H1 (cell line): ENCODE measurements at regions not wholly inside any gene's neighbourhood (a gene's known extent, or its start where the extent isn't known, plus 50 kb on each side); places are given as distances from the start of the nearest gene placed in this dataset.

ENCODE experiments used
- CTCF ChIA-PET: fragments of 300-600 bp; sonication (Branson Sonifier 250); formaldehyde crosslinking; loops from one replicate; lab custom pipeline; 2021; ENCODE audit not compliant: partially characterized antibody; lab: Charles Lee
- POLR2A ChIA-PET: fragments of 300-600 bp; sonication (Branson Sonifier 250); formaldehyde crosslinking; loops from one replicate; lab custom pipeline; 2021; ENCODE audit warnings: inconsistent platforms; ENCODE audit not compliant: partially characterized antibody; lab: Charles Lee
- DNase-seq, 2 experiments: peaks; one replicate each; pipeline versions ENCODE4 v3.0.0 to v3.0.0-alpha.2; 2010 to 2022; ENCODE audit warnings: low spot score in 2 of 2, low read depth in 1 of 2, mixed read lengths in 1 of 2
- FAIRE-seq: peaks from 2 replicates; lab custom pipeline; 2011; peaks lifted over from hg19 to GRCh38; lab: Jason Lieb, UNC
- H2AFZ ChIP-seq: 2 replicates; pipeline ENCODE4 v1.8.1; 2012; ENCODE audit warnings: low read length, inconsistent platforms
- H2AK5ac ChIP-seq: 2 replicates; pipeline ENCODE4 v1.6.1; 2013; ENCODE audit warnings: low read depth, low read length
- H2BK120ac ChIP-seq: replicated peaks from 2 replicates; pipeline ENCODE3; 2013; ENCODE audit warnings: low read depth, low read length, inconsistent platforms
- H2BK12ac ChIP-seq: 2 replicates; pipeline ENCODE4 v1.6.1; 2013; ENCODE audit warnings: low read depth, low read length
- H2BK15ac ChIP-seq: 2 replicates; pipeline ENCODE4 v1.6.1; 2013; ENCODE audit warnings: low read length
- H2BK20ac ChIP-seq: 2 replicates; pipeline ENCODE4 v1.6.1; 2013; ENCODE audit warnings: low read length
- H2BK5ac ChIP-seq: 2 replicates; pipeline ENCODE4 v1.6.1; 2013; ENCODE audit warnings: low read depth, low read length
- H3K14ac ChIP-seq: 2 replicates; pipeline ENCODE4 v1.6.1; 2013; ENCODE audit warnings: inconsistent platforms; ENCODE audit not compliant: insufficient read length
- H3K18ac ChIP-seq: 2 replicates; pipeline ENCODE4 v1.6.1; 2013; ENCODE audit warnings: low read length; ENCODE audit errors: extremely low read depth
- H3K23ac ChIP-seq: 2 replicates; pipeline ENCODE4 v1.6.1; 2013; ENCODE audit warnings: inconsistent platforms; ENCODE audit not compliant: insufficient read length
- H3K23me2 ChIP-seq: 2 replicates; pipeline ENCODE4 v1.6.1; 2013; ENCODE audit warnings: low read depth, low read length
- H3K27ac ChIP-seq: 2 replicates; pipeline ENCODE4 v1.6.1; 2011; ENCODE audit warnings: low read depth, low read length, inconsistent platforms
- H3K27me3 ChIP-seq, 4 experiments: replicated peaks in 1 of 4; 1 replicate in 1 of 4; 2 replicates in 3 of 4; pipeline versions ENCODE4 v1.6.1 to v1.8.1; 2011 to 2013; ENCODE audit warnings: low read length in 3 of 4, mild to moderate bottlenecking in 3 of 4, inconsistent platforms in 2 of 4, mixed read lengths in 2 of 4, moderate library complexity in 1 of 4; ENCODE audit not compliant: control insufficient read depth in 3 of 4, insufficient read depth in 3 of 4; ENCODE audit errors: extremely low read depth in 1 of 4
- H3K36me3 ChIP-seq, 4 experiments: 2 replicates each; pipeline versions ENCODE4 v1.6.1 to v1.8.1; 2011 to 2013; ENCODE audit warnings: mild to moderate bottlenecking in 4 of 4, low read length in 3 of 4, moderate library complexity in 2 of 4, control low read depth in 1 of 4, inconsistent platforms in 1 of 4; ENCODE audit not compliant: insufficient read depth in 4 of 4, control insufficient read depth in 2 of 4
- H3K4ac ChIP-seq: replicated peaks from 2 replicates; pipeline ENCODE3; 2013; ENCODE audit warnings: low read length, low read depth, mixed read lengths, inconsistent platforms; ENCODE audit not compliant: insufficient read length
- H3K4me1 ChIP-seq, 4 experiments: replicated peaks in 1 of 4; 1 replicate in 1 of 4; 2 replicates in 3 of 4; pipeline versions ENCODE4 v1.6.1 to v1.8.1; 2011 to 2013; ENCODE audit warnings: low read length in 3 of 4, inconsistent platforms in 2 of 4, mixed read lengths in 1 of 4; ENCODE audit not compliant: insufficient read depth in 4 of 4, control insufficient read depth in 3 of 4
- H3K4me2 ChIP-seq, 2 experiments: 2 replicates each; pipeline versions ENCODE4 v1.6.1 to v1.8.1; 2011 to 2013; ENCODE audit warnings: low read depth in 2 of 2, low read length in 2 of 2, control low read depth in 1 of 2, inconsistent platforms in 1 of 2, mild to moderate bottlenecking in 1 of 2; ENCODE audit not compliant: insufficient read depth in 1 of 2
- H3K4me3 ChIP-seq, 4 experiments: fragments of 200-600, 300-600 bp in 1 of 4; sonication (generic), shearing (Covaris generic), sonication (Bioruptor Twin) in 1 of 4; 2 replicates each; pipeline versions ENCODE4 v1.5.1 to v1.8.1; 2011 to 2016; ENCODE audit warnings: low read length in 4 of 4, low read depth in 3 of 4, control low read depth in 2 of 4, inconsistent platforms in 2 of 4, mild to moderate bottlenecking in 2 of 4, mixed read lengths in 1 of 4, moderate library complexity in 1 of 4; ENCODE audit not compliant: insufficient read depth in 2 of 4; ENCODE audit errors: extremely low read depth in 1 of 4
- H3K56ac ChIP-seq: replicated peaks from 2 replicates; pipeline ENCODE3; 2013; ENCODE audit warnings: low read depth, mild to moderate bottlenecking, mixed read lengths, low read length, inconsistent platforms; ENCODE audit not compliant: insufficient read length
- H3K79me1 ChIP-seq: 2 replicates; pipeline ENCODE4 v1.6.1; 2013; ENCODE audit warnings: low read depth, low read length, control low read depth
- H3K79me2 ChIP-seq, 2 experiments: 2 replicates each; pipeline versions ENCODE4 v1.6.1 to v1.8.1; 2012 to 2013; ENCODE audit warnings: low read length in 2 of 2, mild to moderate bottlenecking in 2 of 2, inconsistent platforms in 1 of 2; ENCODE audit not compliant: insufficient read depth in 2 of 2, control insufficient read depth in 1 of 2
- H3K9ac ChIP-seq, 4 experiments: replicated peaks in 1 of 4; 1 replicate in 1 of 4; 2 replicates in 3 of 4; pipeline versions ENCODE4 v1.6.1 to v1.8.1; 2011 to 2013; ENCODE audit warnings: low read depth in 3 of 4, low read length in 3 of 4, control low read depth in 2 of 4, mild to moderate bottlenecking in 2 of 4, moderate library complexity in 2 of 4, inconsistent platforms in 1 of 4; ENCODE audit errors: extremely low read depth in 1 of 4
- H3K9me3 ChIP-seq, 2 experiments: 2 replicates each; pipeline versions ENCODE4 v1.6.1 to v1.8.1; 2012 to 2013; ENCODE audit warnings: mild to moderate bottlenecking in 2 of 2, moderate library complexity in 2 of 2, control low read depth in 1 of 2, inconsistent platforms in 1 of 2, low read depth in 1 of 2, low read length in 1 of 2, mixed read lengths in 1 of 2; ENCODE audit not compliant: insufficient read depth in 2 of 2
- H4K20me1 ChIP-seq, 2 experiments: replicated peaks in 1 of 2; 2 replicates each; pipeline versions ENCODE3 to v1.8.1; 2011 to 2013; ENCODE audit warnings: inconsistent platforms in 2 of 2, low read length in 2 of 2, mild to moderate bottlenecking in 1 of 2; ENCODE audit not compliant: insufficient read depth in 2 of 2, control insufficient read depth in 1 of 2
- H4K5ac ChIP-seq: 2 replicates; pipeline ENCODE4 v1.6.1; 2013; ENCODE audit warnings: low read length, low read depth, mixed read lengths, inconsistent platforms; ENCODE audit not compliant: insufficient read length
- H4K8ac ChIP-seq: 2 replicates; pipeline ENCODE4 v1.8.0; 2013; ENCODE audit warnings: mild to moderate bottlenecking, moderate library complexity, low read length, inconsistent platforms; ENCODE audit not compliant: insufficient read depth; ENCODE audit errors: extremely low read depth
- H4K91ac ChIP-seq: replicated peaks from 2 replicates; pipeline ENCODE3; 2013; ENCODE audit warnings: low read length, mixed read lengths, inconsistent platforms; ENCODE audit not compliant: insufficient read length
- ATF2 ChIP-seq: IDR thresholded peaks from 2 replicates; pipeline ENCODE4 v1.6.1; 2012; ENCODE audit warnings: low read length, inconsistent platforms
- BACH1 ChIP-seq: IDR thresholded peaks from 2 replicates; pipeline ENCODE4 v1.6.1; 2012; ENCODE audit warnings: low read length, improper control_type of control experiment
- BCL11A ChIP-seq, 2 experiments: IDR thresholded peaks; one replicate each; pipeline ENCODE4 v1.6.1; 2011; ENCODE audit warnings: low read depth in 2 of 2, low read length in 2 of 2, mild to moderate bottlenecking in 2 of 2
- EP300 ChIP-seq, 2 experiments: IDR thresholded peaks; 1 replicate in 1 of 2; 2 replicates in 1 of 2; pipeline ENCODE4 v1.6.1; 2011 to 2012; ENCODE audit warnings: low read depth in 2 of 2, low read length in 2 of 2, mild to moderate bottlenecking in 2 of 2, borderline replicate concordance in 1 of 2, inconsistent platforms in 1 of 2, moderate library complexity in 1 of 2
- EZH2 ChIP-seq: fragments of 200-600 bp; sonication (generic); IDR thresholded peaks from 2 replicates; pipeline ENCODE4 v1.7.1; 2012; ENCODE audit warnings: low read depth, mild to moderate bottlenecking, moderate library complexity, low read length, inconsistent platforms; ENCODE audit not compliant: severe bottlenecking
- FOSL1 ChIP-seq: IDR thresholded peaks from 2 replicates; pipeline ENCODE4 v1.6.1; 2011; ENCODE audit warnings: mild to moderate bottlenecking, low read depth, low read length, moderate library complexity; ENCODE audit not compliant: insufficient read depth
- KDM4A ChIP-seq: IDR thresholded peaks from one replicate; pipeline ENCODE4 v1.7.1; 2012; ENCODE audit warnings: low read depth, mild to moderate bottlenecking, moderate library complexity, low read length, inconsistent platforms; ENCODE audit not compliant: severe bottlenecking
- KDM5A ChIP-seq: fragments of 200-600 bp; IDR thresholded peaks from 2 replicates; pipeline ENCODE4 v1.7.1; 2012; ENCODE audit warnings: mild to moderate bottlenecking, low read length, inconsistent platforms, mixed read lengths
- MAFK ChIP-seq: IDR thresholded peaks from 2 replicates; pipeline ENCODE4 v1.6.1; 2012; ENCODE audit warnings: low read depth, mild to moderate bottlenecking, improper control_type of control experiment, low read length
- RAD21 ChIP-seq, 2 experiments: IDR thresholded peaks in 1 of 2; conservative IDR thresholded peaks in 1 of 2; 2 replicates each; pipeline ENCODE4 v1.6.1; 2011; ENCODE audit warnings: low read depth in 2 of 2, low read length in 2 of 2, improper control_type of control experiment in 1 of 2, inconsistent platforms in 1 of 2, mild to moderate bottlenecking in 1 of 2, moderate library complexity in 1 of 2
- RBBP5 ChIP-seq: IDR thresholded peaks from 2 replicates; pipeline ENCODE4 v1.7.1; 2012; ENCODE audit warnings: low read depth, mild to moderate bottlenecking, inconsistent platforms, low read length, moderate library complexity, borderline replicate concordance
- TAF1 ChIP-seq: IDR thresholded peaks from 2 replicates; pipeline ENCODE4 v1.6.1; 2011; ENCODE audit warnings: mild to moderate bottlenecking, low read depth, low read length
- TCF12 ChIP-seq: IDR thresholded peaks from 2 replicates; pipeline ENCODE4 v1.6.1; 2011; ENCODE audit warnings: low read depth, mild to moderate bottlenecking, low read length
- WGBS, 2 experiments: shearing (Covaris generic) in 1 of 2; methylation state at CpG; one replicate each; pipeline versions ENCODE4 v1.1.6 to v1.1.7; 2013 to 2015; ENCODE audit warnings: low lambda C conversion rate in 2 of 2, mixed read lengths in 2 of 2, inconsistent platforms in 1 of 2, low coverage in 1 of 2, missing lambda C conversion rate in 1 of 2; ENCODE audit not compliant: insufficient replicate concordance in 2 of 2, insufficient coverage in 1 of 2, insufficient read length in 1 of 2; ENCODE audit errors: extremely low coverage in 1 of 2, missing lambda C conversion rate in 1 of 2; 5-methylcytosine and 5-hydroxymethylcytosine counted together

DNA sequence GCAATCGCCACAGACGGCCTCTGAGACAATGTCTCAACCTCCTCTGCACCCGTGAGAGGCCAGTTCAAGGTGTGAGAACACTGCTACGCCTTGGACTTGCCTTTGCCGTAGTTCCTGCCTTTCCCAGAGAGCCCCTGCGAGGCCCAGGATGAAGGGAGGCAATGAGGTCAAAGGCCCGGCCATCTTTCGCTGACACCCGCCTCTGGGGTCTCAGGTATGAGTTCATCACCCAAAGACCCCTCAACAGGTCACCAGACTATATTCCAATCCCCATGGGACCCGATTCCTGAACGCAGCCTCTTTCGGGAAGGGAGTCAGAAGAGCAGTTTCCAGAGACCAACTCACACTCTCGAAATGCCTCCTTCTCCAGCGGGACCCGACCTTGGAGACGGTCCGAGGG, 573.5 kb downstream of the KCNJ18 start:
- Histone ChIP-seq H3K27ac (no peak overlapping the region), H3K9ac (no peak overlapping the region), H3K9me3 (peaks cover 64 to 74% of the 10 kb centered on the region in 2 experiments), H4K91ac (no peak overlapping the region), H3K4ac (no peak overlapping the region), H3K18ac (no peak overlapping the region), H3K27me3 (no peaks in the 10 kb centered on the region), H4K5ac (no peak overlapping the region), H3K14ac (no peak overlapping the region), H2BK120ac (no peak overlapping the region), H4K8ac (no peak overlapping the region), H2BK15ac (no peak overlapping the region), H3K23me2 (no peaks in the 10 kb centered on the region), H2AK5ac (no peak overlapping the region), H3K4me1 (no peaks in the 10 kb centered on the region), H3K36me3 (no peaks in the 10 kb centered on the region), H3K56ac (no peak overlapping the region), H2BK12ac (no peak overlapping the region), H2AFZ (no peak overlapping the region), H2BK20ac (no peak overlapping the region), H3K4me3 (no peak overlapping the region), H3K79me1 (no peaks in the 10 kb centered on the region), H3K23ac (no peak overlapping the region), H3K79me2 (no peaks in the 10 kb centered on the region), H4K20me1 (no peaks in the 10 kb centered on the region), H2BK5ac (no peak overlapping the region), H3K4me2 (no peak overlapping the region)
- 89% methylated on average over 17 of the region's 17 CpGs; no CpG with 5 or more reads in 1 of the 2 experiments for WGBS, 2 experiments
- DNase-seq (no peak), FAIRE-seq (no peak)
- POLR2A ChIA-PET, result no interaction called here
- CTCF ChIA-PET, result no interaction called here
- TF ChIP-seq RAD21 (IDR thresholded peaks at IDR 0.05 in 1 of 2, conservative IDR thresholded peaks at IDR 0.05 in 1 of 2; ENCODE audit: low read depth in 2 of 2, low read length in 2 of 2), result no peak
- no peak for TF ChIP-seq TCF12
- TF ChIP-seq EZH2, result no peak
- no peak for TF ChIP-seq BCL11A (IDR thresholded peaks at IDR 0.05; ENCODE audit: low read depth in 2 of 2, low read length in 2 of 2)
- no peak for TF ChIP-seq EP300 (IDR thresholded peaks at IDR 0.05; ENCODE audit: borderline replicate concordance in 1 of 2, low read depth in 2 of 2, low read length in 2 of 2)
- no peak for TF ChIP-seq KDM5A
- TF ChIP-seq TAF1, result no peak
- no peak for TF ChIP-seq BACH1
- no peak for TF ChIP-seq FOSL1
- TF ChIP-seq KDM4A, result no peak
- TF ChIP-seq ATF2, result no peak
- no peak for TF ChIP-seq RBBP5
- no peak for TF ChIP-seq MAFK
